Body of pancreas (tissue), 4 donors: ENCODE measurements at regions not wholly inside any gene's neighbourhood (a gene's known extent, or its start where the extent isn't known, plus 50 kb on each side); places are given as distances from the start of the nearest gene placed in this dataset.

ENCODE experiments used
- ATAC-seq: fragments of 150-250 bp; one replicate; pipeline ENCODE4 v1.9.1; 2016
- DNase-seq, 4 donors: peaks; one replicate each; pipeline ENCODE4 v3.0.0-alpha.2; 2019
- H3K27ac ChIP-seq, 4 donors: fragments of 200-600 bp; sonication (generic); 1 replicate in 3 of 4; 2 replicates in 1 of 4; pipeline versions ENCODE4 v1.5.1 to v1.6.1; 2016 to 2019; ENCODE audit warnings: mild to moderate bottlenecking in 1 of 4, mixed read lengths in 1 of 4, moderate library complexity in 1 of 4
- H3K27me3 ChIP-seq, 2 donors: fragments of 200-600 bp; sonication (generic); one replicate each; pipeline ENCODE4 v1.6.0; 2016; ENCODE audit warnings: mild to moderate bottlenecking in 1 of 2
- H3K36me3 ChIP-seq, 2 donors: fragments of 200-600 bp; sonication (generic); replicated peaks in 1 of 2; 2 replicates each; pipeline ENCODE4 v1.5.1; 2016; ENCODE audit warnings: low read depth in 2 of 2; ENCODE audit not compliant: insufficient read depth in 1 of 2
- H3K4me1 ChIP-seq: fragments of 200-600 bp; sonication (generic); one replicate; pipeline ENCODE4 v1.6.0; 2016
- H3K4me3 ChIP-seq, 2 donors: fragments of 200-600 bp; sonication (generic); 1 replicate in 1 of 2; 2 replicates in 1 of 2; pipeline ENCODE4 v1.5.1; 2016 to 2019
- H3K9me3 ChIP-seq, 3 donors: fragments of 200-600 bp; sonication (generic); 1 replicate in 2 of 3; 2 replicates in 1 of 3; pipeline ENCODE4 v1.5.1; 2016
- POLR2A ChIP-seq, 3 donors: fragments of 450-650 bp; IDR thresholded peaks; one replicate each; pipeline ENCODE4 v1.6.1; 2016; ENCODE audit warnings: antibody characterized with exemption in 3 of 3, mild to moderate bottlenecking in 2 of 3
- WGBS, 2 donors: methylation state at CpG; one replicate each; pipeline ENCODE4 v1.1.5; 2017; 5-methylcytosine and 5-hydroxymethylcytosine counted together
- intact Hi-C: fragments of 100-400 bp; cut with DNase I; formaldehyde crosslinking; loops from one replicate; pipeline ENCODE4 v1.15.1; 2023
- TF ChIP-seq, protein P1 (sequence below), 7 experiments: fragments of 450-650 bp in 4 of 7; fragments of 200-600 bp in 3 of 7; sonication (generic) in 3 of 7; IDR thresholded peaks; one replicate each; pipeline ENCODE4 v1.5.1; 2016 to 2019; ENCODE audit warnings: antibody characterized with exemption in 7 of 7

DNA sequence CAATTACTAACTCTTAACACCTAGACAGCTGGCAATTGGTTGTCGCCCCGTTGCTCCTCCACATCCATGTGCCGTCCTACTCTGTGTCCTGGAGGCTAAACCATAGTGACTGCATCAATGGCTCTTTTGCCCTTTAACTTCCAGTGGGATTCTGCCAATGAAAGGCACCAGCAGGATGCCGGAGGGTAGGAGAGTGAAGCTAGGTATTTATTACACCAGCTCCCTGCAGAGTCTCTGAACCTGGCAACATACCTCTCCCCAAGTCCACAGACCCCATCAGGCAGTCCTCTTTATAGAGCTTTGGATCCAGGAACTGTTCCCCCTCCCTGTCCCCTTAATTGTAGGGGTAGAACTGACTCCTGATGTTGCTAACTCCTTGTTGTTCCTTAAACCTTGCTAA lies 426.8 kb downstream of the HNRNPD start:
- Histone ChIP-seq H3K9me3 (no peaks in the 10 kb centered on the region), H3K4me1 (no peaks in the 10 kb centered on the region), H3K27me3 (no peaks in the 10 kb centered on the region), H3K4me3 (no peak overlapping the region), H3K27ac (no peak overlapping the region), H3K36me3 (no peaks in the 10 kb centered on the region)
- intact Hi-C loops = no loop called here
- TF ChIP-seq, protein P1, sequence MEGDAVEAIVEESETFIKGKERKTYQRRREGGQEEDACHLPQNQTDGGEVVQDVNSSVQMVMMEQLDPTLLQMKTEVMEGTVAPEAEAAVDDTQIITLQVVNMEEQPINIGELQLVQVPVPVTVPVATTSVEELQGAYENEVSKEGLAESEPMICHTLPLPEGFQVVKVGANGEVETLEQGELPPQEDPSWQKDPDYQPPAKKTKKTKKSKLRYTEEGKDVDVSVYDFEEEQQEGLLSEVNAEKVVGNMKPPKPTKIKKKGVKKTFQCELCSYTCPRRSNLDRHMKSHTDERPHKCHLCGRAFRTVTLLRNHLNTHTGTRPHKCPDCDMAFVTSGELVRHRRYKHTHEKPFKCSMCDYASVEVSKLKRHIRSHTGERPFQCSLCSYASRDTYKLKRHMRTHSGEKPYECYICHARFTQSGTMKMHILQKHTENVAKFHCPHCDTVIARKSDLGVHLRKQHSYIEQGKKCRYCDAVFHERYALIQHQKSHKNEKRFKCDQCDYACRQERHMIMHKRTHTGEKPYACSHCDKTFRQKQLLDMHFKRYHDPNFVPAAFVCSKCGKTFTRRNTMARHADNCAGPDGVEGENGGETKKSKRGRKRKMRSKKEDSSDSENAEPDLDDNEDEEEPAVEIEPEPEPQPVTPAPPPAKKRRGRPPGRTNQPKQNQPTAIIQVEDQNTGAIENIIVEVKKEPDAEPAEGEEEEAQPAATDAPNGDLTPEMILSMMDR (IDR thresholded peaks at IDR 0.05) = no peak
- no peak for TF ChIP-seq POLR2A (IDR thresholded peaks at IDR 0.05)
- 47 to 48% methylated on average over 4 of the region's 4 CpGs for WGBS, 2 donors
- ATAC-seq = no peak
- DNase-seq = no peak

DNA sequence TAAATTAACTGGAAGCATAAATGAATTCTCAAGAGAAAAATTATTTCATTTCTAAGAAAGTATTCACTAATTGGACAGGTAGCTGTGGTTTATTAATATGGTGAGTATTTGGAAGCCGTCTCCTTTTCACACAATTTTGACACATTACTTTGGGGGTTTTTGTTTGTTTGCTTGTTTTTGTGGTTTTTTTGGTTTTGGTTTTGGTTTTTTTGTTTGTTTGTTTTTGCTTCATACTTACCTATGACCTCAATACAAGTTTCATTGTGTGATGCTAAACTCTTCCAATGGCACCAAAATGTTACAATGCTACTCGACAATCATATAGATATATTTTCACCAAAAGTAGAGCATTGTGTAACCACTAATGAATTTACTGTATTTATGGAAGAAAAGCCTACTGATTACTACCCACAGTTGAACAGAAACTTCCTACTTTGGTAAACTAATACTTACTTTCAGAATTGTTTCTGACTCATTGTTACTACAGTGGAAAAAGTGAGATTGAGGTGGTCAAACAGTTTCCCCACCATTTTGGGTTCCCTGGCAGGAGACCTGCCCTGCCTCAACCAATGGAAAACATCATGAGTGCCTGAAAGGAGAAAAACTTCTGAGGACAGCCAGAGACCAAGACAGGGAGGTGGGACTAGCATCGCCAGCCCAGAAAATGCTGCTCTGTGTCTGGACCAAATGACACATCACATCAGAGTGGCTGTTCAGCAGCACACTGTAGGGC lies 443.1 kb downstream of the HNRNPD start:
- Histone ChIP-seq H3K4me3 (no peak overlapping the region), H3K36me3 (no peaks in the 10 kb centered on the region), H3K27ac (no peak overlapping the region), H3K4me1 (no peaks in the 10 kb centered on the region), H3K27me3 (no peaks in the 10 kb centered on the region), H3K9me3 (no peaks in the 10 kb centered on the region)
- ATAC-seq (no peak), DNase-seq (no peak)
- WGBS, 2 donors = 82% methylated on average over 3 of the region's 3 CpGs
- intact Hi-C loops = no loop called here
- TF ChIP-seq, protein P1 (IDR thresholded peaks at IDR 0.05) = no peak
- no peak for TF ChIP-seq POLR2A (IDR thresholded peaks at IDR 0.05)

DNA sequence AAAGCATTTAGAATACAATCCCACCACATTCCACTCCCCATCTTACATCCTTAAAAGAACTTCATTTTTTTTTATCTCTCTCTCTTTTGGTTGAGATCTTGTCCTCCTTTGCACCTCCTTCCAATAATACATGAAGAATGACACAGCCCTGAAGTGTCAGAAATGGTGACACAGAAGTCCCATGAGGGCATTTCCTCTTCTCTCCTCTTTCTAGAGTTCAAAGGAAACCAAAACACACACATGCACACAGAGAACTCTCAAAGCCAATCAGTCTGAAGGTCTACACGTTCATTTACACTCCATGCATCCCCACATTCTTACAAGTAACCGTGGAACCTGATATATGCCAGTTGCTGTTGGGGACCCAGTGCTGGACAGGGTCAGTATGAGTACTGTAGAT lies 450.7 kb downstream of the HNRNPD start:
- no peak for TF ChIP-seq POLR2A (IDR thresholded peaks at IDR 0.05)
- TF ChIP-seq, protein P1 (IDR thresholded peaks at IDR 0.05) = no peak

DNA sequence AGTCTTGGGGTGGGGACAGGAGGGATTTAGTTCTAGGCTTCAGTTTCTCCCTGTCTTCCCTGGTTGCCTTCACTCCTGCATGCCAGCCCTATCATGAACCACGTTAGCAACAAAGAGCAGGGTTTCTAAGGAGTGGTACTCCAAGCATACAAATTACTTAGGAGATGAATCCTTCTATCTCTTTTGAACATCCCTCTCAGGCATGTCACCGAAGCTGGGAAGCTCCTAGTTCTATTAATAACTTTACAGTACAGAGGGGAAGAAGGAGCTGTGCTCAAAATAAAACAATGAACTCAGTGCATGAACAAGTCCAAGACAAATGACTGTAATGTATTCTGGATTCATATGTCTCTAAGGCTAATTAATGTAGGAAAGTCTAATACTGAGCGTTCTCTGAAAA lies 450.6 kb upstream of the RASGEF1B start:
- Histone ChIP-seq H3K4me1 (no peaks in the 10 kb centered on the region), H3K27ac (no peak overlapping the region), H3K4me3 (no peak overlapping the region), H3K27me3 (no peaks in the 10 kb centered on the region), H3K9me3 (no peaks in the 10 kb centered on the region), H3K36me3 (no peaks in the 10 kb centered on the region)
- WGBS, 2 donors = 50 to 56% methylated on average over 3 of the region's 3 CpGs
- intact Hi-C loops = no loop called here
- ATAC-seq (no peak), DNase-seq (no peak)
- TF ChIP-seq, protein P1 (IDR thresholded peaks at IDR 0.05) = no peak
- TF ChIP-seq POLR2A (IDR thresholded peaks at IDR 0.05) = no peak

More for the DNA sequence above, 450.7 kb downstream of the HNRNPD start:
- H3K27me3 ChIP-seq = no peaks in the 10 kb centered on the region
- no peaks in the 10 kb centered on the region for H3K9me3 ChIP-seq
- WGBS, 2 donors = 71% methylated on average over 2 of the region's 2 CpGs
- intact Hi-C loops = no loop called here
- ATAC-seq (no peak), DNase-seq (no peak)
- H3K36me3 ChIP-seq = no peaks in the 10 kb centered on the region
- no peak overlapping the region for H3K4me3 ChIP-seq
- H3K27ac ChIP-seq = no peak overlapping the region
- no peaks in the 10 kb centered on the region for H3K4me1 ChIP-seq

DNA sequence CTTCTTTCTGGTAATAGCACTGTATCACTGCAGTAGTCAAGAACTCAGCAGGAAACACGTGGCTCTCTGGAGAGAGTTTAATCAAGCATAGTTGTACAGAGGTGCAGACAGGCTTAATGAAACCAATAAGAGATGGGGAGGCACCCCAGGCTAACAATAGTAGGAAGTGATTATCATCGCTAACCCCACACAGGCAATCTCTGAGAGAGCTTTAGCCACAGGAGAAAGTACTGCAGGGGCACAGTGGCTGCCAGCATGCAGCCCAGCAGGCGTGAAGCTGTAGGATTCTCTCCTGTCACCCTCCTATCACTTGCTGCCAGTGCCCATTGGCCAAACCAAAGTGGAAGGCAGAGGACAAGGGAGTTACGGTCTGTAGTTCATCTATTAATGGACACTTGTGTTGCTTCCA lies 450.0 kb upstream of the RASGEF1B start:
- no peak for DNase-seq
- Histone ChIP-seq H3K9me3 (no peaks in the 10 kb centered on the region), H3K36me3 (no peaks in the 10 kb centered on the region), H3K27ac (no peak overlapping the region), H3K4me3 (no peak overlapping the region), H3K27me3 (no peaks in the 10 kb centered on the region), H3K4me1 (no peaks in the 10 kb centered on the region)
- ATAC-seq = no peak
- intact Hi-C loops = no loop called here
- no peak for TF ChIP-seq POLR2A (IDR thresholded peaks at IDR 0.05)
- TF ChIP-seq, protein P1 (IDR thresholded peaks at IDR 0.05) = no peak
- WGBS, 2 donors = 63 to 66% methylated on average over 4 of the region's 4 CpGs
